ENCODE measurements at regions not wholly inside any gene's neighbourhood (a gene's known extent, or its start where the extent isn't known, plus 50 kb on each side); places are given as distances from the start of the nearest gene placed in this dataset.
"Not testable (repeated sequence)": the region's sequence is repeated elsewhere in the genome, so short reads cannot be mapped to it uniquely, and the experiment has no call there.

DNA sequence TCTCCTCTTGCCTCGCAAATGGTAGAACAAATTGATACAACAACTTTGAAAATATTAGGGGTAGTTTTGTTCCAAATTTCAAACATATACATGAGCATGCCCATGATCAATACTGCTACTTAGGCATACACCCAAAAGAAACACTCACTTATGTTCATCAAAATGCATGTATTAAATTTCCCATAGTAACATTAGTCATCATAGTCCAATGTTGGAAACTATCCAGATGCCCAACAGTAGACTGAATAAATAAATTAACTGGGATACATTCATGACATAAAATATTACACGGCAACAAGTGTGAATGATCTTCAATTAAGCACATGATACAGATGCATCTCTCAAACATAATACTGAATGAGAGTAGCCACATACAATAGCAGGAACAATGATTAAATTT lies 391.6 kb downstream of the CDH11 start:
- DNase-seq (ENCODE audit: low read depth in 2 of 2), result no peak

DNA sequence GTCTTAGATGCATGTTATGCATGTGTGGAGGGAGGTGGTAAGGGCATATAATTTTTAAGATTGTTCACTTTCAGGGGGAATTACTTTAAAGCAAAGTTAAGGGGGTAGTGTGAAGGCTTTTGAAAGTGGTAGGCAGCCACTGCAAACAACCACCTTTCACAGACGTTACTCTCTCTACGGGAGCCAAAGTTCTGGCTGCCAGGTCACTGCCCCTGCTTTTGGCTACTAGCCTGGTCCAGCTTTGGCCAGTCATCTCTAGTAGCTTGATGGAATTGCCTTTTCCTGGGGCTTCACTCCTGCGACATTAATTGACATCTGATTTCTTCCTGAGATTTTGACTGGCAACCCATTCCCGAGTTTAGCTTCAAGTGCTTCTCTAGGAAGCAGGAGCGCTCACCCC lies 397.5 kb downstream of the CDH11 start:
- DNase-seq (ENCODE audit: low read depth in 2 of 2), result no peak

DNA sequence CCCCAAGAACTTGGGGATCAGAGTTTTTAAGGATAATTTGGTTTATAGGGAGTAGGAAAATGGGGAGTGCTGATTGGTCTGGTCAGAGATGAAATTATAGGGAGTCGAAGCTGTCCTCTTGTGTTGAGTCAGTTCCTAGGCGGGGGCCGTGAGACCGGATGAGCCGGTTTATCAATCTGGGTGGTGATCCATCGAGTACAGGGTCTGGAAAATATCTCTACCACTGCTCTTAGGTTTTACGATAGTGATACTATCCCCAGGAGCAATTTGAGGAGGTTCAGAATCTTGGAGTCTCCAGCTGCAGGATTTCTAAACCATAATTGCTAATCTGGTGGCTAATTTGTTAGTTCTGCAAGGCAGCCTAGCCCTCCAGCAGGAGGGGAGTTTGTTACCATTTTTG lies 403.4 kb downstream of the CDH11 start:
- no peak for DNase-seq (ENCODE audit: low read depth in 2 of 2)

DNA sequence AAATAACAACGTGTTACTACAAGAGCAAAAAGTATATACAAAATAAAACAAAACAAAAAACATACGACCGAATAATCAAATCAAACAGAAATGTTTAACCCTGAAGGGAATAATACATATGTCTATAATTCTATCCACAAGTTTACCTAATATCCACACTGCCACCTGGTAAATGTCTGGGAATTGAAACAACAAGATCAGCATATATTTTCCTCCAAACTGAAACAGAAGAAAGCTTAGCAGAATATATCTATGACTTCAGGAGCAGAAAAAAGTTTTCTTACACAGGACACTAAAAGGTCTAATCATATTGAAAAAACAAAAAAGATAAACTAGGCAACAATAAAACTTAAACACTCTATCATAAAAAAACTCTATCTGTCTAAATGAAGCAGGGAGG lies 404.0 kb downstream of the CDH11 start:
- no peak for DNase-seq (ENCODE audit: low read depth in 2 of 2)

DNA sequence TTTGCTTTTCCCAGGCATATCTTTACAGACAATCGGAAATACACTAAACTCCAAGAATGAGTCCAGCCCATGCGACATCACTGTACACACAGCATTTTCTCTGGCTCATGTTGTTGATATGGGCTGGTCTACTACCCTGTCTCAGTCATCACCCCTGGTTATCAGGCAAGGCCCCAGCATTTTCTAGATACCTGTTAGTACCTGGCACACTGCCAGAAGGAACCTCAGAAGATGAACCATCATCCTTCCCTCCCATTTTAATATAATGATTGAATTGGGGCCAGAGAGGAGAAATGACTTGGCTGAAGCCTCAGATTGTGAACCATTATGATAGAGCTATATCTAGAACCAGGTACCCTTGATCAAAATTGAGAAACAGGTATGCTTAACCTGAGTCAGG lies 406.2 kb downstream of the CDH11 start:
- DNase-seq (ENCODE audit: low read depth in 2 of 2), result no peak

DNA sequence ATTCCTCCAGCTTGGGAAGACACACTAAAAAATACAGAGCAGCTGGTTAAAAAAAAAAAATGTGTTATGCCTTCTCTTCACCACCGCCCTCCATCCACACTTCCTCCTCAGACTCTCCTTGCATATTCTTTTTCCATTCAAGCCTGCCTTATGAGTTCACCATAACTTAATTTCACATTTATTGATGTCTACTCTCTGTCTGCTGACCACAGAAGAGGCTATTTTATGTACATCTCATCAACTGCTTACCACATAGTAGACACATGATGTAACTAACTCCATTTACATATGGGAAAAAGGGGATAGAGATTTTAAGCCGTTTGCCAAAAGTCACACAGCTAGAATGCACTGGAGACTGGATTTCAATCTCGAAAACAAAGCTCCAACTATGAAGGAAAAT lies 409.8 kb downstream of the CDH11 start:
- peak; percentile 70 to 73 for DNase-seq (ENCODE audit: low read depth in 2 of 2)

DNA sequence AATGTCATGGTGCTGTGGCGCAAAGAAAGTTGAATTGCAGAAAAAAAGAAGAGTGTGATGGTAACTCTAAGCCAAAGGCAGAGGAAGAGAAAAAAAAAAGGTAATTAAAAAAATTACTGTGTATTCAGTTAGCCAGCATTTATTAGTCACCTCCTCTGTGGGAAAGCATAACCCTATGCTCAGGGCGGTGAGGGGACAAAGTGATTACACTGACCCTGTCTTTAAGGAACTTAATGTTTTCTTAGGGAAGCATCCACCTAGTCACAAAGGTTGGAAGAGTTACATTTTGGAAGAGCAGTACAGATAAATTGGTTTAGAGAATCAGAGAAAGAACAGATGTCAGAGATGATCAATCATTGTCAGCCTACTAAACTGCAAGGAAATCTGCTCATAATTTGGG lies 410.3 kb downstream of the CDH11 start:
- no peak for DNase-seq (ENCODE audit: low read depth in 2 of 2)

DNA sequence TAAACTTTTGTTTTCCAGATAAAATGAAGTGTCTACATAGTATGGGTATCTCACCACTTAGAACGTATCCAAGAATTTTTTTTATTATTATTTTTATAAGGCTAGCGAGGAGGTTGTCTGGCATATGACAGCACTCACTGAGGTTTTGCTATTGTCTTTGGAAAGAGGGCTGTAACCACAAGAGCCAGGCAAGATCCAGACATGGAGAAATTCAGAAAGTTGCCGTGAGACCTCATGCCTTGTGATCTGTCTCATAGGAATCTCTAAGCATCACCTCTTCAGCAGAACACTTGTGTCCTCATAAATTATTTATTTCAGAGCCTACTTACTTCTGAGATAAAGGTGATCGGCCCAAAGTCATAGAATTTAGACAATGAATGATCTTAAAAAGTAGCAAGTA lies 410.8 kb downstream of the CDH11 start:
- peak; percentile 75 to 79 for DNase-seq (ENCODE audit: low read depth in 2 of 2)

DNA sequence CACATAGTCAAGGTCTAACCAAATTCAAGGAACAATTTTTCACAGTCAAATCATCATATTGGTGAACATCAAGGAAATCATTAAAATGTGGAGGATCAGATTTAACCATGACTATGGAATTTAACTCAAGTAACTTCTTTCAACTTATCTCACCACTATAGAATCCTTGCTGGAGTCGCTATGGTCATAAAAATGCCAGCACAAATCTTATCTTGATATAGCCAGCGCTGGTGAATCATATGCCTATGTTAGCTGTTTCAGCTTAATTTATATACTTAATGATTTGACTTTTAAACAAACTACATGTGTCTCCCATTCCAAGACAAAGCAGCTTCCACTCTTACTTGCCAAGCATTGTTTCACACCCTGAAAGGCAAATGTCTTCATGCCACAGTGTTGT lies 416.4 kb downstream of the CDH11 start:
- peak; percentile 93 for DNase-seq (ENCODE audit: low read depth in 2 of 2)

DNA sequence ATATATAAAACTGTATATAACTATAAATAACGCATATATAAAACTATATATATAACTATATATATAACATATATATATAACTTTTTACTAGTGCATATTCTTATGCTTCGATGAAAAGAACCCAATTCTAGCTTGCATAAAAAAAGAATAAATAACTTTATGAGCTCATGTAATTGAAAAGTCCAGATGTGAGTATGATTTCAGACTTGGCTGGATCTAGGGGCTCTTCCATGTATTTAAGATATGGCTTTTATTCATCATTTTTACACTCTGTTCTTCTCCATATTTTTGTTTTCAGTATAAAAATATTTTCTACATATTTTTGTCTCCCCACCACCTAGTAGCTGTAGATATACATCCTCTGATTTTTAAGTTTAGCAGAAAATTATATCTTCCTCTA lies 417.5 kb downstream of the CDH11 start:
- no peak for DNase-seq (ENCODE audit: low read depth in 2 of 2)

DNA sequence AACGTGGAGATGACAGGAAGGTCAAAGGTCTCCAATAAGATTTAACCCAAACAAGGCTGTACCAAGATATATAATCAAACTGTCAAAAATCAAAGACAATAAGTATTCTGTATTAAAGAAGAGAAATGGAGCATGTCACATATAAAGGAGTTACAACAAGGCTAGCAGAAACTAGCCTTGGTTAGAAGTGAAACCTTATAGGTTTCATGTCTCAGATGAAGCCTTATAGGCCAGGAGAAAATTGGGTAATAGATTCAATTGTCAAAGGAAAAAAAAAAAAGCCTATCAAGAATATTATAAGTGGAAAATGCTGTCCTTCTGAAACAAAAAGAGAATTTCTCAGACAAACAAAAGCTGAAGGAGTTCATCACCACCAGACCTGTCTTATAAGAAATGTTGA lies 419.4 kb downstream of the CDH11 start:
- no peak for DNase-seq (ENCODE audit: low read depth in 2 of 2)

DNA sequence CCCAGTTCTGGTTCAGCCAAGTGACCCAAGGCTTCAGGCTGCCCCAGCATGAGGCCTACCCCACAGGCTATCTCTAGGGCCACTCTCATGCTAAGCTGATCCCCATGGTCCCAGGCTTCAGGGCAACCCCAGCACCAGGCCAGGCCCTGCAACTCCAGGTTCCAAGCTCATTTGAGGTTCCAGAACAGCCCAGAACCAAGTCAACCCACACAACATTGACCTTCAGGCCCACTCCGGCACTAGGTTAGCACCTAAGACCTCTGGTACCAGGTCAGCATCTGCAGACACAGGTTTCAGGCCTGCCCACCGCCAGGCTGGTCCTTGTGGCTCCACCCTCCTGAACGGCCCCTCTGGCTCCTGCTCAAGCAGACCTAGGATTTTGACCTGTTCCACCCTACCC lies 421.2 kb downstream of the CDH11 start:
- DNase-seq (ENCODE audit: low read depth in 2 of 2), result no peak

DNA sequence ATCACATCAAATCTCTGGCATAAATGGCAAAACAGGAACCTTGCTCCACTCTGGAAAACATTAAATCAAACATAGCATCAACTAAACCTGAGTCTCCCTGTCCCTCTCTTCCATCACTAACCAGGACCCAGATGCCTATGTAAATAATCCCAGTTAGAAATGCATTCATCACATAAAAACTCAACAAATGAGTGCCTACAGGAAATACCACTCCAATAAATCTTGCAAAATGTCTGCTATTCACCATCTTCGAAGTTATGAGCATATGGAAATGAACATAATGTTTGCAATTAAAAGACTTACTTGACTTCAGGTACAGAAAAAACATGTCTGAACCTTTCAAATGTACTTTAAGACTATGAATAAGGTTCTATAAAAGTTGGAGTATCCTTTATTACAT lies 425.0 kb downstream of the CDH11 start:
- no peak for DNase-seq (ENCODE audit: low read depth in 2 of 2)

DNA sequence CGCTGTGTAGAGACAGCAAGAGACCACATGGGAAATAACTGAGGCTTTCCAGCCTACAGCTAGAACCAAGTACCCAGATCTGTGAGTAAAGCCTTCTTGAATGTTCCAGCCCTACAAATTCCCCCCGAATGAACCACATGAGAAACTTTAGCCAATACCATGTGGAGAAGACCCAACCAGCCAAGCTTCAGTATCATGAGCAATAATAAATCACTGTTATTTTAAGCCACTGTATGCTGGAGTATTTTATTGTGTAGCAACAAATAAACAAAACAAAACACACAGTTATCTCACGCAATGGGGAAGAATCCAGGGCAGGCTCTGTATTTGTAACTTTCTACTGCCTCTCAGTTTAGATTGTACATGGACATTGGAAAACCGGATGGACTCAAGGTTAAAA lies 426.2 kb downstream of the CDH11 start:
- no peak for DNase-seq (ENCODE audit: low read depth in 2 of 2)

DNA sequence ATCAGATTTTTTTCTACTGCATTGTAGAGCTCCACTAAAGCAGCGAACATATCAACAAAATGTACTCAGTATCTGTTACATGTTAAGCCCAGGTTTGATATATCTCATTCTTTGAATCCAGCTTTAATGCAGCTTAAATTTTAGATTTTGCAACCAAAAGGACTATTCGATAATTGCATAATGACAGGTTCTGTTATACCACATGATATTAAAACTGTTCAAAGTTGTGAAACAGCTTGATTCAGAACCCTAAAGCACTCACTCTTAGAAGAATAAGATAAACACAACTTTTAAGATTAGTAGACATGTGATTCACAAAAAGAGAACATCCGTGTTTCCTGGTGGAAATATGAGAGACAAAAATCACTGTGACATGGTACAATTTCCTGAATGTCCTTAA lies 427.9 kb downstream of the CDH11 start:
- DNase-seq (ENCODE audit: low read depth in 2 of 2), result no peak

DNA sequence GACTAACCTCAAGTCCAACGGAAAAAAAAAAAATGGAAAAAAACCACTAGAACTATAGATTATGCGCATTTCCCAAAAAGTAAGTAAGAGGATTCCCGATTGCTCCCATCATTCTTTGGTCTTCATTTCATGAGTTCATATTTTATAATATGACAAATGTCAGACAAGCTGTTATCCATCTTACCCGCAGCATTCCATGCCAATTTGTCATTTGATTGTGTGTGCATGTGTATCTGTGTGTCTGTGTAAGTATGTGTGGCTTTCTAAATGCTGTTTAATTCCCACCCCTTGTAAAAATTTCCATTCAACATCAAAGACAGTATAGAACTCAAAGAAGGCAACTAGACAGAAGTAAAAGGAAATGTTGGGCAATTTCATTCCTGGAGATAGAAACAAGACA lies 434.1 kb downstream of the CDH11 start:
- no peak for DNase-seq (ENCODE audit: low read depth in 2 of 2)

DNA sequence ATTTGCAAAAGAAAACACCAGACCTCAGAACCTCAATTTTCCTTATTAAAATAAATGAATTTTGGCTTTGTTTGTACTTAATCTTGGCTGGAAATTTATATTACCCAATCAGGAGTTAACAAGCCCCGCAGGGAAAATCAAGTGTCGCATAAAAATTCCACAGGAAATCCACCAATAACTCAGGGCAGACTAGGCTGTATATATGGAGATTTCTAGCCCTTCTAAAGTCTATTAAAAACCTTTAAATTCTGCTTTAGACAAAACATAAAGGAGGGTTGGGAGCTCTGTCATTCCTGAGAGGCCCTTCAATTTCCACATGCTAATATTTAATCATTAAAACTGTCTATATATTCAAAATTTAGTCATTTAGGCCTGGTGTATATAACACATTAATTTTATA lies 434.7 kb downstream of the CDH11 start:
- DNase-seq (ENCODE audit: low read depth in 2 of 2), result no peak

DNA sequence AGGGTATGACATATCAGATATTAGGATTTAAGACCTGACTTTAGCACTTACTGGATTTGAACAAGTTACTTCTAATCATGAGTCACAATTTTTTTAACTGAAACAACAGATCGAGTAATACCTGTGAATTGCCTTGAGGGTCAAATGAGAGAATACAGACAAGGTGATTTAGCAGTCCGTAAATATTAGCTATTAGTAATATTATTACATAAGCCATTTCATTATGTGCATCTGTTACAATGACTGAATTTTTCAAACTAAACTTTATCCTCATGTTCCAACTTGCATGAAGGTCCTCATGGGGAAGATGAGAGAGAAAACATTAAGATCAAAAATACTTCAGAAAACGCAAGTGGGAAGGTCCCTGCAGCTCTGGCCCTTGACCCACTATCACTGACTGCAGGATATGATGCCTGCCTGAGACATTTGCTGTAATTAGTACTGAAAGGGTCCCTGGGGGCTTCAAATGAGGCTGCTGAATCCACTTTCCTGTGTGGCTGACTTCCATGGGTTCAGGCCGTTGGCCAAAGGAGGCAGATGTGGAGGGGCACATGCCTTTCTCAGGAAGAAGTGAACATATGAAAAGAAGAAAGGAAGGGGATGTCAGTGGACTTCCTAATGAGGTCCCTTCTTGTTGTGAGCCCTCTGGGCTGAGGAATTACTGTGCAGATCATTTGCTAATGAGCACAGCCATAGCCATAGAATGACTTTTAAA lies 441.7 kb downstream of the CDH11 start:
- no peak for DNase-seq (ENCODE audit: low read depth in 2 of 2)

DNA sequence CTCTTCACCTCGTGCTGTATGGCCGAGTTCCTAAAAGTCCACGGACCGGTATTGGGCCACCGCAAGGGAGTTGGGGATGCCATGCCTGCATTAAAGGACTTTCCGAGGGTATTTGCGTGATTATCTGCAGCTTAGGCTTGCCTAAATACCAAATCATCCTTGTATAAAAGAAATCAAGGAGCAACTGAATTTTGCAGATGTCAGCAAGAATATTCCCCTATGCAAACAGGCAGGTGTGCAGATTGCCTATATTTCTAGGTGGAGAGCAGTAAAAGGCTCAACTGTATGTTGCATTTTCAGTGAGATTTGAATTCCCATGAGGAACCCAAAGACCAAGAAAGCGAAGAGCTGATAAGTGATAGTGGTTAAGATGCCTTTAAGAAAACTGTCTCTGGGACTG lies 452.3 kb downstream of the CDH11 start:
- DNase-seq (ENCODE audit: low read depth in 2 of 2), result no peak

DNA sequence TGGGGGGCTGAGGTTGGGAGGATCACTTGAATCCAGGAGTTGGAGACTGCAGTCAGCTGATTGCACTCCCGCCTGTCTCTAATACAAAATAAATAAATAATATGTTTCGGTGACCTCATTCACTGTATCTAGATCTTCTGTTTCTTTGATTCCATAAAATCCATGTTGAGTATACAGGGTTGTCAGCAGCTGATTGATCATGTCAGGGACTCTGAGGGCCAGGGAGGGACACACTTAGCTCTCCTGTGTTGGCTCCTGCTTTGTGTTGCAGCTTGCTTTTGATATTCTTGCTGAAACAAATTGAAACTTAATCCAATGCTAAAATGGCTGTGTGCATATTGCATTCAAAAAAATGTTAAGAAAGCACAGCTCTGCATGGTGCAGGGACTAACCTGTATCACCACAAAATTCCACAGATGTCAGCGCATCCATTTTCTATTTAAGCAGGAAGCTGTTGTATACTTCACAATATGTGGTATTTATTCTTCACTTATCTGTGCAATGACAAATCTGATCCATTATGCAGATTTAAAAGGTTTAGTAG lies 454.5 kb downstream of the CDH11 start:
- DNase-seq (ENCODE audit: low read depth in 2 of 2), result no peak

DNA sequence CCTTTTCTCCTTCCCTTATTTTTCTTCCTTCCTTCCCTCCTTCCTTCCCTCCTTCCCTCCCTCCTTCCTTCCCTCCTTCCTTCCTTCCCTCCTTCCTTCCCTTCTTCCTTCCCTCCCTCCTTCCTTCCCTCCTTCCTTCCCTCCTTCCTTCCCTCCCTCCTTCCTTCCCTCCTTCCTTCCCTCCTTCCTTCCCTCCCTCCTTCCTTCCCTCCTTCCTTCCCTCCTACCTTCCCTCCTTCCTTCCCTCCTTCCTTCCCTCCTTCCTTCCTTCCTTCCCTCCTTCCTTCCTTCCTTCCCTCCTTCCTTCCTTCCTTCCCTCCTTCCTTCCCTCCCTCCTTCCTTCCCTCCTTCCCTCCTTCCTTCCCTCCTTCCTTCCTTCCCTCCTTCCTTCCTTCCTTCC lies 459.6 kb downstream of the CDH11 start:
- not testable (repeated sequence) for DNase-seq (ENCODE audit: low read depth in 2 of 2)

DNA sequence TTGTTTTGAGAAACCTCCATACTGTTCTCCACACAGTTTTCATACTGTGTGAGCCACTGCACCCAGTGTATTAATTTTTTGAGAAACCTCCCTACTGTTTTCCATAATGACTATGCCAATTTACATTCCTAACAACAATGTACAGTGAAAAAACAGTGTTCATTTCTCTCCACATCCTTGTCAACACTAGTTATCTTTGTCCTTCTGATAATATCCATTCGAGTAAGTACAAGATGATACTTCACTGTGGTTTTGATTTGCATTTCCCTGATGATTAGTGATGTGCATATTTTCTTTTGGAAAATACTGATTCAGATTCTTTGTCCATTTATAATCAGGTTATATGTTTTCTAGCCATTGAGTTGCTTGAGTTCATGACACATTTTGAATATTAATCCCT lies 462.0 kb downstream of the CDH11 start:
- DNase-seq (ENCODE audit: low read depth in 2 of 2), result no peak

DNA sequence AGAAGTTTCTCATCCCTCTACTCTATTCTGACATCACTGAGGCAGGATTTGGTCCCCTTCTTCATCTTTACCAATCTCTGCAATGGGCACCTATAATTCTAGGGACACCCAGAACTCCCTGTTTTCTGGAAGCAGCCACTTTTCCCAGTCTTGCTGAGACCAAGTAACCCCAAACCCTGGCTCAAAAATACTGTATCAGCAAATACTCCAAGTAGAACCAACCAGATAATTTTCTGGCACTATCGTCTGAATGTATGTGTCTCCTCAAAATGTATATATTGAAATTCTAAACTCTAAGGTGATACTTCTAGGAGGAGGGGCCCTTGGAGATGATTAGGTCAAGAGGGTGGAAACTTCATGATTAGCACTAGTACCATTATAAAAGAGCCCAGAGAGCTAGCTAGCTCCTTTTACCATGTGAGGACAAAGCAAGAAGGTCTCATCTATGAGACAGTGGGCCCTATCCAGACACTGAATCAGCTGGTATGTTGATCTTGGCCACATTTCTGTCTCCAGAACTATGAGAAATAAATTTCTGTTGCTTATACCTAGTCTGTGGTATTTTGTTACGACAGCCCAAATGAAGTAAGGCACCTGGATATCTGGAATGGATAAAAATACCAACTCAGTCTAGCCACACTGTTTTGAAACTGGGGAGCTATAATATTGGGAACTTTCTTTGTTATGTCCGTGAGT lies 464.4 kb downstream of the CDH11 start:
- peak; percentile 9 to 16 for DNase-seq (ENCODE audit: low read depth in 2 of 2)

DNA sequence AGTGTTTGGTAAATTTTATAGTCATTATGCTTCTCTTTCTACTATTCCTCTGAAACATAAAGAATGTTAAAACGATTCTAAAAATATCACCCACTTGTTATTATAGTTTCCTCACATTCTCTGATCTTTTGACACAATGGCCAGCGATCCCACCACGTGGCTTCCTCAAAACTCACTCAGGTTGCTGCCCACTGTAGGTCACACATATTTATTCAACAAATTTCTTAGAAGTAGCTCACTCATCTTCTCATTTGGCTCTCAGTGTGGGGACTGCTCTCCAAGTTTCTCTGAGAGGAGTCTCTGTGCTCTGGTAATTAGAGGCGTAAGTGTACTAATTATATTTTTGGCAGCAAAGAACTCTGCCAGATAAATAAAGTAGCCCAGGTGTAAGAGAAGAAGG lies 465.4 kb downstream of the CDH11 start:
- no peak for DNase-seq (ENCODE audit: low read depth in 2 of 2)

All from fibroblast of skin of left quadriceps (primary cell).